ENCODE measurements at regions not wholly inside any gene's neighbourhood (a gene's known extent, or its start where the extent isn't known, plus 50 kb on each side); places are given as distances from the start of the nearest gene placed in this dataset.
A peak's percentile ranks its signal among the peaks of the same experiment; 100 is the strongest.
"Not testable (repeated sequence)": the region's sequence is repeated elsewhere in the genome, so short reads cannot be mapped to it uniquely, and the experiment has no call there.

- not testable (repeated sequence) for H3K27ac Mint-ChIP-seq, H3K4me3 Mint-ChIP-seq, H3K4me1 Mint-ChIP-seq, H3K36me3 Mint-ChIP-seq, H3K27me3 Mint-ChIP-seq
- H3K9me3 Mint-ChIP-seq, result peaks cover 0 to 11% (median 3%) of the 10 kb centered on the region in 3 donors
Measured at GRCh38 chr9:134532661-134533060, 108.9 kb upstream of the COL5A1 start.

- Mint-ChIP-seq H3K27ac (no peak overlapping the region), H3K9me3 (peaks cover 0 to 11% (median 3%) of the 10 kb centered on the region in 3 donors), H3K27me3 (peaks cover 3% of the 10 kb centered on the region), H3K4me3 (no peak overlapping the region), H3K36me3 (no peaks in the 10 kb centered on the region), H3K4me1 (no peaks in the 10 kb centered on the region)
Measured at GRCh38 chr9:134533850-134534588, 107.6 kb upstream of the COL5A1 start.

GRCh38 chr9:134534661-134535080 is 106.9 kb upstream of the COL5A1 start:
- Mint-ChIP-seq H3K4me1 (no peaks in the 10 kb centered on the region), H3K27me3 (peaks cover 3% of the 10 kb centered on the region), H3K9me3 (peaks cover 0 to 11% (median 2%) of the 10 kb centered on the region in 3 donors), H3K4me3 (peak overlapping the region in 1 of 4 donors; percentile 27), H3K36me3 (no peaks in the 10 kb centered on the region), H3K27ac (no peak overlapping the region)

GRCh38 chr9:134535171-134535570 is 106.4 kb upstream of the COL5A1 start:
- H3K9me3 Mint-ChIP-seq, result peaks cover 0 to 8% (median 0%) of the 10 kb centered on the region in 3 donors
- no peak overlapping the region for H3K27ac Mint-ChIP-seq
- no peaks in the 10 kb centered on the region for H3K36me3 Mint-ChIP-seq
- H3K27me3 Mint-ChIP-seq, result peaks cover 3% of the 10 kb centered on the region
- no peak overlapping the region for H3K4me3 Mint-ChIP-seq
- no peaks in the 10 kb centered on the region for H3K4me1 Mint-ChIP-seq

GRCh38 chr9:134536101-134536900 is 105.3 kb upstream of the COL5A1 start:
- H3K36me3 Mint-ChIP-seq, result no peaks in the 10 kb centered on the region
- H3K27ac Mint-ChIP-seq, result no peak overlapping the region
- H3K4me1 Mint-ChIP-seq, result no peaks in the 10 kb centered on the region
- H3K4me3 Mint-ChIP-seq, result peak overlapping the region in 1 of 4 donors; percentile 2
- H3K27me3 Mint-ChIP-seq, result peaks cover 3% of the 10 kb centered on the region
- H3K9me3 Mint-ChIP-seq, result no peaks in the 10 kb centered on the region

GRCh38 chr9:134536931-134537330 is 104.7 kb upstream of the COL5A1 start:
- H3K4me1 Mint-ChIP-seq, result no peaks in the 10 kb centered on the region
- peak overlapping the region in 1 of 4 donors; percentile 2 for H3K4me3 Mint-ChIP-seq
- H3K9me3 Mint-ChIP-seq, result peaks cover 0 to under 1% (median 0%) of the 10 kb centered on the region in 3 donors
- H3K27me3 Mint-ChIP-seq, result peaks cover 3% of the 10 kb centered on the region
- no peak overlapping the region for H3K27ac Mint-ChIP-seq
- no peaks in the 10 kb centered on the region for H3K36me3 Mint-ChIP-seq

GRCh38 chr9:134537951-134538641 is 103.5 kb upstream of the COL5A1 start:
- Mint-ChIP-seq H3K4me1 (no peaks in the 10 kb centered on the region), H3K27ac (no peak overlapping the region), H3K27me3 (peaks cover 3% of the 10 kb centered on the region), H3K36me3 (no peaks in the 10 kb centered on the region), H3K4me3 (no peak overlapping the region), H3K9me3 (peaks cover 0 to 6% (median 0%) of the 10 kb centered on the region in 3 donors)

- H3K27me3 Mint-ChIP-seq, result peaks cover 3% of the 10 kb centered on the region
- no peak overlapping the region for H3K4me3 Mint-ChIP-seq
- no peaks in the 10 kb centered on the region for H3K4me1 Mint-ChIP-seq
- no peaks in the 10 kb centered on the region for H3K36me3 Mint-ChIP-seq
- no peak overlapping the region for H3K27ac Mint-ChIP-seq
- H3K9me3 Mint-ChIP-seq, result peaks cover 0 to 6% (median 0%) of the 10 kb centered on the region in 3 donors
Measured at GRCh38 chr9:134538856-134539566, 102.6 kb upstream of the COL5A1 start.

GRCh38 chr9:134539586-134540194 is 101.9 kb upstream of the COL5A1 start:
- H3K4me1 Mint-ChIP-seq, result no peaks in the 10 kb centered on the region
- H3K9me3 Mint-ChIP-seq, result peaks cover 0 to 6% (median 0%) of the 10 kb centered on the region in 3 donors
- no peaks in the 10 kb centered on the region for H3K36me3 Mint-ChIP-seq
- no peak overlapping the region for H3K4me3 Mint-ChIP-seq
- H3K27ac Mint-ChIP-seq, result no peak overlapping the region
- peaks cover 1% of the 10 kb centered on the region for H3K27me3 Mint-ChIP-seq

- H3K27ac Mint-ChIP-seq, result no peak overlapping the region
- H3K4me3 Mint-ChIP-seq, result no peak overlapping the region
- H3K4me1 Mint-ChIP-seq, result no peaks in the 10 kb centered on the region
- peaks cover 0 to 6% (median 0%) of the 10 kb centered on the region in 3 donors for H3K9me3 Mint-ChIP-seq
- H3K27me3 Mint-ChIP-seq, result peaks cover 4% of the 10 kb centered on the region
- H3K36me3 Mint-ChIP-seq, result no peaks in the 10 kb centered on the region
Measured at GRCh38 chr9:134540276-134541096, 101.1 kb upstream of the COL5A1 start.

GRCh38 chr9:134541097-134541747 is 100.4 kb upstream of the COL5A1 start:
- Mint-ChIP-seq H3K27ac (no peak overlapping the region), H3K4me3 (no peak overlapping the region), H3K27me3 (peaks cover 4% of the 10 kb centered on the region), H3K9me3 (peaks cover 0 to 6% (median 0%) of the 10 kb centered on the region in 3 donors), H3K36me3 (no peaks in the 10 kb centered on the region), H3K4me1 (no peaks in the 10 kb centered on the region)

GRCh38 chr9:134544388-134545214 is 97.0 kb upstream of the COL5A1 start:
- H3K4me1 Mint-ChIP-seq, result no peaks in the 10 kb centered on the region
- H3K9me3 Mint-ChIP-seq, result peaks cover 0 to 6% (median 0%) of the 10 kb centered on the region in 3 donors
- H3K27ac Mint-ChIP-seq, result no peak overlapping the region
- peaks cover 6% of the 10 kb centered on the region for H3K27me3 Mint-ChIP-seq
- no peaks in the 10 kb centered on the region for H3K36me3 Mint-ChIP-seq
- H3K4me3 Mint-ChIP-seq, result no peak overlapping the region

- peaks cover 0 to 6% (median 0%) of the 10 kb centered on the region in 3 donors for H3K9me3 Mint-ChIP-seq
- peaks cover 6% of the 10 kb centered on the region for H3K27me3 Mint-ChIP-seq
- no peaks in the 10 kb centered on the region for H3K4me1 Mint-ChIP-seq
- H3K36me3 Mint-ChIP-seq, result no peaks in the 10 kb centered on the region
- H3K4me3 Mint-ChIP-seq, result no peak overlapping the region
- no peak overlapping the region for H3K27ac Mint-ChIP-seq
Measured at GRCh38 chr9:134545215-134545542, 96.4 kb upstream of the COL5A1 start.
